HG03159 (cell line): ENCODE measurements at regions not wholly inside any gene's neighbourhood (a gene's known extent, or its start where the extent isn't known, plus 50 kb on each side); places are given as distances from the start of the nearest gene placed in this dataset.
"Not testable (repeated sequence)": the region's sequence is repeated elsewhere in the genome, so short reads cannot be mapped to it uniquely, and the experiment has no call there.

ENCODE experiments used
- ATAC-seq: cut with Tn5 transposase; IDR thresholded peaks from one replicate; pipeline ENCODE4 v1.9.1; 2021; ENCODE audit warnings: mild to moderate bottlenecking, moderate library complexity; ENCODE audit not compliant: unreplicated experiment

GRCh38 chr6:57984575-57984974 lies 667.1 kb downstream of the PRIM2 start:
- not testable (repeated sequence) for ATAC-seq

GRCh38 chr6:57985734-57986133 lies 668.3 kb downstream of the PRIM2 start:
- ATAC-seq, result not testable (repeated sequence)

- ATAC-seq, result peak; percentile 98
These were observed 669.2 kb downstream of the PRIM2 start for GRCh38 chr6:57986584-57986983.

- ATAC-seq, result not testable (repeated sequence)
These were observed 672.2 kb downstream of the PRIM2 start for GRCh38 chr6:57989520-57990080.

GRCh38 chr6:57998858-57999619 lies 681.6 kb downstream of the PRIM2 start:
- ATAC-seq, result not testable (repeated sequence)

GRCh38 chr6:58000233-58000632 lies 682.8 kb downstream of the PRIM2 start:
- ATAC-seq, result not testable (repeated sequence)

GRCh38 chr6:58003417-58004167 lies 686.2 kb downstream of the PRIM2 start:
- ATAC-seq, result peak; percentile 47

GRCh38 chr6:58007334-58008000 lies 690.0 kb downstream of the PRIM2 start:
- ATAC-seq, result not testable (repeated sequence)

GRCh38 chr6:58008001-58008335 lies 690.5 kb downstream of the PRIM2 start:
- not testable (repeated sequence) for ATAC-seq

- not testable (repeated sequence) for ATAC-seq
These were observed 694.6 kb downstream of the PRIM2 start for GRCh38 chr6:58011954-58012600.

GRCh38 chr6:58016614-58017013 lies 699.2 kb downstream of the PRIM2 start:
- not testable (repeated sequence) for ATAC-seq

- ATAC-seq, result not testable (repeated sequence)
These were observed 710.8 kb downstream of the PRIM2 start for GRCh38 chr6:58028188-58028587.

GRCh38 chr6:58038213-58038612 lies 720.8 kb downstream of the PRIM2 start:
- ATAC-seq, result not testable (repeated sequence)

- ATAC-seq, result not testable (repeated sequence)
These were observed 729.2 kb downstream of the PRIM2 start for GRCh38 chr6:58046584-58046983.

- ATAC-seq, result not testable (repeated sequence)
These were observed 730.0 kb downstream of the PRIM2 start for GRCh38 chr6:58047389-58047788.

GRCh38 chr6:58047865-58048264 lies 730.4 kb downstream of the PRIM2 start:
- not testable (repeated sequence) for ATAC-seq

- ATAC-seq, result not testable (repeated sequence)
These were observed 738.2 kb downstream of the PRIM2 start for GRCh38 chr6:58055465-58056176.

GRCh38 chr6:58059701-58060100 lies 742.3 kb downstream of the PRIM2 start:
- not testable (repeated sequence) for ATAC-seq

GRCh38 chr6:58063542-58063941 lies 746.1 kb downstream of the PRIM2 start:
- not testable (repeated sequence) for ATAC-seq
